ENCODE measurements at regions not wholly inside any gene's neighbourhood (a gene's known extent, or its start where the extent isn't known, plus 50 kb on each side); places are given as distances from the start of the nearest gene placed in this dataset.

GRCh38 chr3:116849261-116849688 lies 139.7 kb downstream of the TUSC7 start:
- DNase-seq, result no peak

GRCh38 chr3:116852803-116853202 lies 143.2 kb downstream of the TUSC7 start:
- DNase-seq, result no peak

GRCh38 chr3:116863270-116863770 lies 153.7 kb downstream of the TUSC7 start:
- no peak for DNase-seq

GRCh38 chr3:116863822-116864589 lies 154.4 kb downstream of the TUSC7 start:
- DNase-seq, result no peak

GRCh38 chr3:116864590-116864927 lies 155.0 kb downstream of the TUSC7 start:
- DNase-seq, result no peak

GRCh38 chr3:116870379-116870778 lies 160.8 kb downstream of the TUSC7 start:
- DNase-seq, result no peak

GRCh38 chr3:116871905-116872304 lies 162.3 kb downstream of the TUSC7 start:
- DNase-seq, result no peak

- DNase-seq, result no peak
These were observed 163.1 kb downstream of the TUSC7 start for GRCh38 chr3:116872688-116873087.

- no peak for DNase-seq
These were observed 163.6 kb downstream of the TUSC7 start for GRCh38 chr3:116873142-116873541.

GRCh38 chr3:116877968-116878367 lies 168.4 kb downstream of the TUSC7 start:
- DNase-seq, result no peak

GRCh38 chr3:116886202-116886893 lies 176.8 kb downstream of the TUSC7 start:
- DNase-seq, result no peak

- no peak for DNase-seq
These were observed 186.5 kb downstream of the TUSC7 start for GRCh38 chr3:116896116-116896515.

GRCh38 chr3:116897382-116897781 lies 187.8 kb downstream of the TUSC7 start:
- DNase-seq, result no peak

GRCh38 chr3:116899253-116899652 lies 189.7 kb downstream of the TUSC7 start:
- DNase-seq, result no peak

- DNase-seq, result no peak
These were observed 195.8 kb downstream of the TUSC7 start for GRCh38 chr3:116905334-116905733.

- DNase-seq, result no peak
These were observed 196.2 kb downstream of the TUSC7 start for GRCh38 chr3:116905794-116906193.

GRCh38 chr3:116912116-116912515 lies 202.5 kb downstream of the TUSC7 start:
- no peak for DNase-seq

- DNase-seq, result no peak
These were observed 204.4 kb downstream of the TUSC7 start for GRCh38 chr3:116914004-116914403.

GRCh38 chr3:116916836-116917235 lies 207.3 kb downstream of the TUSC7 start:
- DNase-seq, result no peak

GRCh38 chr3:116920826-116921610 lies 211.4 kb downstream of the TUSC7 start:
- no peak for DNase-seq

GRCh38 chr3:116927918-116928317 lies 218.3 kb downstream of the TUSC7 start:
- no peak for DNase-seq

GRCh38 chr3:116929505-116930222 lies 220.1 kb downstream of the TUSC7 start:
- no peak for DNase-seq

- no peak for DNase-seq
These were observed 221.2 kb downstream of the TUSC7 start for GRCh38 chr3:116930786-116931185.

All from 8988T (cell line).